Vagina (tissue), 2 donors: ENCODE measurements at regions not wholly inside any gene's neighbourhood (a gene's known extent, or its start where the extent isn't known, plus 50 kb on each side); places are given as distances from the start of the nearest gene placed in this dataset.

Experiments used
- DNase-seq, 2 donors: peaks; one replicate each; pipeline ENCODE4 v3.0.0-alpha.2; 2017; ENCODE audit errors: extremely low spot score in 2 of 2
- H3K27ac ChIP-seq: fragments of 200-600 bp; sonication (generic); one replicate; pipeline ENCODE4 v1.5.1; 2019
- H3K27me3 ChIP-seq: fragments of 200-600 bp; sonication (generic); one replicate; pipeline ENCODE4 v1.5.1; 2019
- H3K36me3 ChIP-seq, 2 donors: fragments of 200-600 bp; sonication (generic); one replicate each; pipeline ENCODE4 v1.5.1; 2017 to 2019
- H3K4me1 ChIP-seq: fragments of 200-600 bp; sonication (generic); one replicate; pipeline ENCODE4 v1.5.1; 2019
- H3K4me3 ChIP-seq, 2 donors: fragments of 200-600 bp; sonication (generic); 1 replicate in 1 of 2; 2 replicates in 1 of 2; pipeline ENCODE4 v1.5.1; 2016 to 2019
- H3K9me3 ChIP-seq: fragments of 200-600 bp; sonication (generic); one replicate; pipeline ENCODE4 v1.5.1; 2019
- CTCF ChIP-seq, 3 experiments: fragments of 450-650 bp in 2 of 3; fragments of 200-600 bp in 1 of 3; sonication (generic) in 1 of 3; IDR thresholded peaks; one replicate each; pipeline ENCODE4 v1.5.1; 2017 to 2019; ENCODE audit warnings: antibody characterized with exemption in 3 of 3, mild to moderate bottlenecking in 2 of 3, moderate library complexity in 2 of 3
- POLR2A ChIP-seq, 2 donors: fragments of 450-650 bp; IDR thresholded peaks; one replicate each; pipeline ENCODE4 v1.6.1; 2017; ENCODE audit warnings: antibody characterized with exemption in 2 of 2, mild to moderate bottlenecking in 2 of 2, moderate library complexity in 2 of 2
- POLR2AphosphoS5 ChIP-seq, 2 donors: sonication (generic); formaldehyde crosslinking; IDR thresholded peaks; one replicate each; pipeline ENCODE4 v1.9.0; 2017; ENCODE audit warnings: antibody characterized with exemption in 2 of 2, mild to moderate bottlenecking in 2 of 2, low read depth in 1 of 2; ENCODE audit not compliant: insufficient read depth in 1 of 2
- intact Hi-C: fragments of 100-400 bp; cut with DNase I; formaldehyde crosslinking; loops from one replicate; pipeline ENCODE4 v1.15.1; 2023

GRCh38 chr6:105468850-105469249 lies 66.0 kb upstream of the PREP start:
- no peaks in the 10 kb centered on the region for H3K9me3 ChIP-seq
- H3K4me3 ChIP-seq: no peak overlapping the region
- DNase-seq: no peak
- H3K36me3 ChIP-seq: no peaks in the 10 kb centered on the region
- intact Hi-C loops: no loop called here
- H3K27ac ChIP-seq: no peak overlapping the region
- no peak for TF ChIP-seq POLR2AphosphoS5 (IDR thresholded peaks at IDR 0.05; ENCODE audit: insufficient read depth in 1 of 2, low read depth in 1 of 2)
- TF ChIP-seq CTCF (IDR thresholded peaks at IDR 0.05): no peak
- no peak for TF ChIP-seq POLR2A (IDR thresholded peaks at IDR 0.05)
- H3K4me1 ChIP-seq: no peaks in the 10 kb centered on the region
- H3K27me3 ChIP-seq: no peaks in the 10 kb centered on the region

- H3K27me3 ChIP-seq: no peaks in the 10 kb centered on the region
- TF ChIP-seq POLR2AphosphoS5 (IDR thresholded peaks at IDR 0.05; ENCODE audit: insufficient read depth in 1 of 2, low read depth in 1 of 2): no peak
- TF ChIP-seq POLR2A (IDR thresholded peaks at IDR 0.05): no peak
- TF ChIP-seq CTCF (IDR thresholded peaks at IDR 0.05): no peak
- H3K4me1 ChIP-seq: no peaks in the 10 kb centered on the region
- intact Hi-C loops: no loop called here
- DNase-seq: no peak
- no peak overlapping the region for H3K4me3 ChIP-seq
- peaks cover 8% of the 10 kb centered on the region for H3K9me3 ChIP-seq
- no peak overlapping the region for H3K27ac ChIP-seq
- H3K36me3 ChIP-seq: no peaks in the 10 kb centered on the region
Measured at GRCh38 chr6:105460860-105461259, 58.0 kb upstream of the PREP start.

GRCh38 chr6:105459864-105460263 lies 57.0 kb upstream of the PREP start:
- Histone ChIP-seq H3K27ac (no peak overlapping the region), H3K36me3 (no peaks in the 10 kb centered on the region), H3K4me1 (no peaks in the 10 kb centered on the region), H3K4me3 (no peak overlapping the region), H3K9me3 (peaks cover 8% of the 10 kb centered on the region), H3K27me3 (no peaks in the 10 kb centered on the region)
- intact Hi-C loops: no loop called here
- TF ChIP-seq CTCF (IDR thresholded peaks at IDR 0.05): no peak
- TF ChIP-seq POLR2A (IDR thresholded peaks at IDR 0.05): no peak
- TF ChIP-seq POLR2AphosphoS5 (IDR thresholded peaks at IDR 0.05; ENCODE audit: insufficient read depth in 1 of 2, low read depth in 1 of 2): no peak
- DNase-seq: no peak

- intact Hi-C loops: no loop called here
- Histone ChIP-seq H3K27me3 (no peaks in the 10 kb centered on the region), H3K4me3 (no peak overlapping the region), H3K4me1 (no peaks in the 10 kb centered on the region), H3K9me3 (peaks cover 8% of the 10 kb centered on the region), H3K36me3 (no peaks in the 10 kb centered on the region), H3K27ac (no peak overlapping the region)
- TF ChIP-seq CTCF (IDR thresholded peaks at IDR 0.05) (no peak), POLR2AphosphoS5 (IDR thresholded peaks at IDR 0.05; ENCODE audit: insufficient read depth in 1 of 2, low read depth in 1 of 2) (no peak), POLR2A (IDR thresholded peaks at IDR 0.05) (no peak)
- DNase-seq: no peak
Measured at GRCh38 chr6:105459049-105459448, 56.2 kb upstream of the PREP start.

DNA sequence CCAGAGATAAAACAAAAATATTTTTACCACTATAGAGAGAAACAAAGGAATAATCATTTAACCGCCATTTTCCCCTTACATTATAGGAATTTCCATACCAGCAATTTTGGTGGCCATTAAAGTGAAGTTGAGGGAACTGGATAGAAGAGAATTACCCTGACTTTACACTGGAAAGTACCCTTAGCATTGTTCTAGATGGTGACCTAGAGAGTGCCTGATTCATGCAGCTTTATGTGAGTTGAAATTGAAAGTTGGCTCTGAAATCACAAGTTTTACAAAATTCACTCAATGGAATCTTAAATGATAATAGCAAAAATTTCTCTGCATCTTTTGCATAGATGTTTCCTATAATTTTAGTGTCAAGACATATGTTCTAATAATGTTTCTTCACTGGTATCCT lies 55.7 kb upstream of the PREP start:
- Histone ChIP-seq H3K4me3 (no peak overlapping the region), H3K27ac (no peak overlapping the region)
- intact Hi-C loops: no loop called here

More for the DNA sequence above, 55.7 kb upstream of the PREP start:
- no peak for DNase-seq
- Histone ChIP-seq H3K4me1 (no peaks in the 10 kb centered on the region), H3K36me3 (no peaks in the 10 kb centered on the region), H3K27me3 (no peaks in the 10 kb centered on the region), H3K9me3 (peaks cover 8% of the 10 kb centered on the region)
- TF ChIP-seq CTCF (IDR thresholded peaks at IDR 0.05): no peak
- TF ChIP-seq POLR2AphosphoS5 (IDR thresholded peaks at IDR 0.05; ENCODE audit: insufficient read depth in 1 of 2, low read depth in 1 of 2): no peak
- TF ChIP-seq POLR2A (IDR thresholded peaks at IDR 0.05): no peak
